ENCODE measurements at regions not wholly inside any gene's neighbourhood (a gene's known extent, or its start where the extent isn't known, plus 50 kb on each side); places are given as distances from the start of the nearest gene placed in this dataset.
"Not testable (repeated sequence)": the region's sequence is repeated elsewhere in the genome, so short reads cannot be mapped to it uniquely, and the experiment has no call there.

DNA sequence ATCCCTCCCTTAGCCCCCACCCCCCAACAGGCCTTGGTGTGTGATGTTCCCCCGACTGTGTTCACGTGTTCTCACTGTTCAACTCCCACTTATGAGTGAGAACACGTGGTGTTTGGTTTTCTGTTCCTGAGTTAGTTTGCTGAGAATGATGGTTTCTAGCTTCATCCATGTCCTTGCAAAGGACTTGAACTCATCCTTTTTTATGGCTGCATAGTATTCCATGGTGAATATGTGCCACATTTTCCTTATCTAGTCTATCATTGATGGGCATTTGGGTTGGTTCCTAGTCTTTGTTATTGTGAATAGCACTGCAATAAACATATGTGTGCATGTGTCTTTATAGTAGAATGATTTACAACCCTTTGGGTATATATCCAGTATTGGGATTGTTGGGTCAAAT lies 330.4 kb downstream of the OMA1 start:
- TF ChIP-seq, protein P1, sequence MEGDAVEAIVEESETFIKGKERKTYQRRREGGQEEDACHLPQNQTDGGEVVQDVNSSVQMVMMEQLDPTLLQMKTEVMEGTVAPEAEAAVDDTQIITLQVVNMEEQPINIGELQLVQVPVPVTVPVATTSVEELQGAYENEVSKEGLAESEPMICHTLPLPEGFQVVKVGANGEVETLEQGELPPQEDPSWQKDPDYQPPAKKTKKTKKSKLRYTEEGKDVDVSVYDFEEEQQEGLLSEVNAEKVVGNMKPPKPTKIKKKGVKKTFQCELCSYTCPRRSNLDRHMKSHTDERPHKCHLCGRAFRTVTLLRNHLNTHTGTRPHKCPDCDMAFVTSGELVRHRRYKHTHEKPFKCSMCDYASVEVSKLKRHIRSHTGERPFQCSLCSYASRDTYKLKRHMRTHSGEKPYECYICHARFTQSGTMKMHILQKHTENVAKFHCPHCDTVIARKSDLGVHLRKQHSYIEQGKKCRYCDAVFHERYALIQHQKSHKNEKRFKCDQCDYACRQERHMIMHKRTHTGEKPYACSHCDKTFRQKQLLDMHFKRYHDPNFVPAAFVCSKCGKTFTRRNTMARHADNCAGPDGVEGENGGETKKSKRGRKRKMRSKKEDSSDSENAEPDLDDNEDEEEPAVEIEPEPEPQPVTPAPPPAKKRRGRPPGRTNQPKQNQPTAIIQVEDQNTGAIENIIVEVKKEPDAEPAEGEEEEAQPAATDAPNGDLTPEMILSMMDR (conservative IDR thresholded peaks at IDR 0.05; ENCODE audit: low read depth, low read length) = not testable (repeated sequence)
- TF ChIP-seq EZH2phosphoT487 (IDR thresholded peaks at IDR 0.05; ENCODE audit: borderline replicate concordance, low read length); EZH2 (IDR thresholded peaks at IDR 0.05; ENCODE audit: low read length, unreplicated experiment): not testable (repeated sequence)

All from PC-3 (cell line).